ENCODE measurements at regions not wholly inside any gene's neighbourhood (a gene's known extent, or its start where the extent isn't known, plus 50 kb on each side); places are given as distances from the start of the nearest gene placed in this dataset.

GRCh38 chr2:155842103-155842502, 490.4 kb downstream of the NR4A2 start:
- no peak overlapping the region for H3K27ac ChIP-seq (ENCODE audit: insufficient read depth, low read depth, low read length)
- no TSS peak for BruUV-seq (replicated peaks)
- dilution Hi-C loops (cut with MboI; ENCODE audit: extremely low pct_ligation_motif_present, low sequenced_read_pairs) = no loop called here
- no peaks in the 10 kb centered on the region for H3K9me3 ChIP-seq (replicated peaks; ENCODE audit: control insufficient read depth, insufficient read depth, low read length)
- TF ChIP-seq POLR2AphosphoS5 (IDR thresholded peaks at IDR 0.05; ENCODE audit: insufficient read depth, low read depth, low read length) = no peak
- TF ChIP-seq EZH2 (IDR thresholded peaks at IDR 0.05; ENCODE audit: borderline replicate concordance, low read depth, low read length, severe bottlenecking) = no peak
- no peak for TF ChIP-seq MAX (IDR thresholded peaks at IDR 0.05; ENCODE audit: insufficient read depth, insufficient read length)
- TF ChIP-seq FOS (IDR thresholded peaks at IDR 0.05; ENCODE audit: borderline replicate concordance, insufficient read depth, low read length) = no peak
- TF ChIP-seq GATA2 (IDR thresholded peaks at IDR 0.05; ENCODE audit: insufficient read depth, insufficient read length, low read depth, low read length) = no peak
- no peak for TF ChIP-seq MYC (IDR thresholded peaks at IDR 0.05; ENCODE audit: low read depth, low read length)
- TF ChIP-seq CTCF (IDR thresholded peaks at IDR 0.05; ENCODE audit: extremely low read depth in 1 of 2, insufficient read depth in 1 of 2, low read depth in 1 of 2, low read length in 2 of 2) = no peak
- TF ChIP-seq POLR2A (IDR thresholded peaks at IDR 0.05; ENCODE audit: low read depth, low read length) = no peak
- TF ChIP-seq JUN (IDR thresholded peaks at IDR 0.05; ENCODE audit: borderline replicate concordance, insufficient read depth, insufficient read length, low read depth) = no peak
- H3K36me3 ChIP-seq (ENCODE audit: control insufficient read depth in 2 of 2, extremely low read depth in 1 of 2, insufficient read depth in 2 of 2, low read length in 2 of 2) = no peaks in the 10 kb centered on the region
- H4K20me1 ChIP-seq (replicated peaks; ENCODE audit: control insufficient read depth, extremely low read depth, insufficient read depth, low read length) = no peaks in the 10 kb centered on the region
- no peaks in the 10 kb centered on the region for H3K27me3 ChIP-seq (ENCODE audit: control insufficient read depth in 2 of 2, insufficient read depth in 2 of 2, low read length in 2 of 2)
- H3K9ac ChIP-seq (replicated peaks; ENCODE audit: extremely low read depth, insufficient read depth, low read length) = no peak overlapping the region
- H2AFZ ChIP-seq (ENCODE audit: low read depth, low read length) = no peak overlapping the region
- H3K4me1 ChIP-seq (ENCODE audit: control insufficient read depth, extremely low read depth, insufficient read depth, low read length) = no peaks in the 10 kb centered on the region
- no peaks in the 10 kb centered on the region for H3K79me2 ChIP-seq (ENCODE audit: control insufficient read depth, insufficient read depth, low read length)
- H3K4me2 ChIP-seq (ENCODE audit: insufficient read depth, low read length) = no peak overlapping the region
- POLR2A ChIA-PET = no interaction called here
- FAIRE-seq = no peak
- DNase-seq (ENCODE audit: low read depth, low spot score) = no peak
- intact Hi-C loops (cut with micrococcal nuclease) = no loop called here
- H3K9me1 ChIP-seq (replicated peaks; ENCODE audit: control insufficient read depth, extremely low read depth, insufficient read depth, low read length) = no peaks in the 10 kb centered on the region
- CTCF ChIA-PET = interaction anchor here (1.4 kb wide), 1 partner anchor 21 kb away, joined by 3 read pairs; no protein-coding TSS in a partner anchor
- H3K4me3 ChIP-seq (replicated peaks in 1 of 3; ENCODE audit: insufficient read depth in 1 of 3, low read depth in 1 of 3, low read length in 3 of 3) = no peak overlapping the region
